NCI-H82 treated with DMSO at 0.1 percent for 48 hours (cell line): ENCODE measurements at regions not wholly inside any gene's neighbourhood (a gene's known extent, or its start where the extent isn't known, plus 50 kb on each side); places are given as distances from the start of the nearest gene placed in this dataset.
A peak's percentile ranks its signal among the peaks of the same experiment; 100 is the strongest.
"Not testable (repeated sequence)": the region's sequence is repeated elsewhere in the genome, so short reads cannot be mapped to it uniquely, and the experiment has no call there.

ENCODE experiments used
- DNase-seq: peaks from one replicate; lab custom pipeline; 2025; ENCODE audit not compliant: unreplicated experiment; lab: John Stamatoyannopoulos, UW

DNA sequence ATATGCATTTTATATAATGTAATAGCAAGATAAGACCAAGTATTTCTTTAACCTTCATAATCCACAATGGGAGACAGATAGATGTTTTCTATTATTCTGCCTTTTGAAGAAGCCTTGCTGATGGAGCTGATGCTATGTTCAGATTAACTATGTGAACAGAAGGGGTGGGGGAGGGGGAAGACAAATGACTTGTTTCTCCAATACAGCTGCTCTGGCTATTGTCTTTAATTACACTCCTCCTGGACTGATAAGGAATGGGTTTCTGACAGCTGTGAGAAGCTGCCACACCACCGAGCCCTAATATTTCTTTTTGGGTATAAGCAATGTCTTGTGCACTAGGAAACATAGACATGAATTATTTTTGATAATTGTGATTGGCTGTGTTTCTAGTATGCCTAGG, 62.0 kb downstream of the CAVIN4 start:
- DNase-seq = peak; percentile 60

DNA sequence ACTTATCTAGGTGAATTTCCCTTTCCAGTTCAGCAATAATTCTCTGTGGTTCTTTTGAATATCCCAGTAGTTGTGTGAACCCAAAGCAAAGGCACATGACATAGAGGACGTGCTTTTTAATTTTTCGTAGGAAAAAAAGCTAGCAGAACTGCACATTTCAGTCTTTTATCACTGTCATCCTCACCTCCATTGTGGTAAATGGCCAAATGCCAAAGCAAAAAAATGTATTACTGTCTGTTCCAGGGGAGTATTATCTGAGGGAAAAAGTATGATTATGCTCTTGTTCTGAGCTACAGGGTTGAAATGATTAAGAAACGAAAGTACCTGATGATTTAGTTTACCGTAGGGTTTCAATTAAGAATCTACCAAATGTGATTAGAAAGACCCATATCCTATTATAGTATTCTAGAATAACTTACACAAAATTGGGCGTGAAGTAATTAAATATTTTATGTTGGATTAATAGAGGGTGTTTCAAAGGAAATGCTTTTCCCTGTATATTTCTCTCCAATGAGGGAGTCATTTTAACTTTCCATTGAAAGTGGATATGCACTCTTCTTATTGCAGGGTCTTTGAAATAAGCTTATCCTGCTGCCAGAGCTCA, 62.7 kb downstream of the CAVIN4 start:
- DNase-seq = no peak

GRCh38 chr9:100641166-100641565, 63.3 kb downstream of the CAVIN4 start:
- DNase-seq = no peak

GRCh38 chr9:100652850-100653249, 75.0 kb downstream of the CAVIN4 start:
- DNase-seq = no peak

DNA sequence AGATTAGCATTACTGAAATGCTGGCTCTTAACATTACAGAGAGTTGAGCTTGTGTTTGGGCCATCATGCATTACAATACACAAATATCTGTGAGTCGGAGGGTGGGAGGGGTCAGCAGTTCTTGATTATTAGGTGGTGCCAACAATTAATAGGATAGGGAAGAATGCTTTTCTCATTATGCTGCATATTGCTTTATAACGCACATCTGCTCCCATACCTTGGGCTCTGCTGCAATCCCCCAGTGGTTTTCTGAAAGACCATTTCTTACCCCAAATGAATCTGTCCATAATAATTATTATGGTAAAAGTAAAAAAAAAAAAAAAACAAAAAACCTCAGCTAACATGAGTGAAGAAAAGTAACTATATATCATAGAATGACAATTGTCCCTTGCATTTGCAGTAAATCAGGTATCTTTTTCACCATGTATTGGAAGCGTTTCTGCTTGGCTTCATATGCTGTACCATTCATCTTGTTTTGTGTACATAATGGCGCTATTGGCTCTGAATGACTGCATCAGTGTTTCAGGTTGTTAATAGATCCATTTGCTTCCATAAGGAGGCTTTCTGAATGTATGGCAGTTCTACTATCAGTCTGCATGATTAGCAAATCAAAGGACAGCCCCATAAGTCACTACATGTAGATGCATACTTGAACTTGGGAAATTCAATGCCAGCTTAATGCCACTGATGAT, 75.9 kb downstream of the CAVIN4 start:
- DNase-seq = no peak

- DNase-seq = not testable (repeated sequence)
Observed at GRCh38 chr9:100656851-100657250, 79.0 kb downstream of the CAVIN4 start.

GRCh38 chr9:100661668-100662067, 83.8 kb downstream of the CAVIN4 start:
- DNase-seq = no peak

- DNase-seq = no peak
Observed at GRCh38 chr9:100662122-100662521, 84.2 kb downstream of the CAVIN4 start.

GRCh38 chr9:100667448-100667847, 89.6 kb downstream of the CAVIN4 start:
- no peak for DNase-seq

DNA sequence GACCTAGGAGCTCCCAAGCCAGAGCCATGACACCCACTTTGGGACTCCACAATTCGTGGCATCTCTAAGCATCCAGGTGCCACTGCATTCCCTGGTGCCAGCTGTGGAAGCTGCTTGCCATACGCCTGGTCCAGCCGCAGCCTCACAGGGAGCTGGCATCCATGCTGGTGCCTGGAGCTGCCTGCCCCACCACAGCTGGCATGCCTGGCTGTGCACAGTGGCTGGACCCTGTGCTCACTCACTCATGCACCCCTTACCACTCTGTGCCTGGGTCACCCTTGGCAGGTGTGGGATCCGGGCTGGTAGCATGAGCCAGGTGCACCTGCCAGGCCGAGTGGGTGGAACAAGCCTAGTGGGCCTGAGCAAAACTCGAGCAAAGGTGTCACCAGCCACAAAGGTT, 90.1 kb downstream of the CAVIN4 start:
- no peak for DNase-seq

DNA sequence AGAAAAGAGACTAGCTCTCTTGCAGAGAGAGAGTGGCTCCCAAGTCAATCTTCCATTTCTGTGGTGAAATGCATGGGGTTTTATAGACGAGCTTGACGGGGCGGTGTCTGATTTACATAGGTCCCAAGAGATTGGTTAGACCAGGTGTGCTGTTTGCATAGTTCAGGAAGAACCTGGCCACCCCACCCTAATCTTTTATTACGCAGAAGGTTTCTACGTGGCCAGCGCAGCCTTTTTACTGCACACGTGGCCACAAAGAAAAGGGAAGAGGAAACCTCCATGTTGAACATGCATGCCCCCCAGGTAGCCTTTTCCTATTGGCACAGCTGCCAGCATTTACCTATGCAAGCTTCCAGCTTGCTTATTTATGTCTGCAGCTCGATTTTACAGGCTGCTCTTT, 92.1 kb downstream of the CAVIN4 start:
- no peak for DNase-seq

- DNase-seq = no peak
Observed at GRCh38 chr9:100670719-100671118, 92.8 kb downstream of the CAVIN4 start.

GRCh38 chr9:100671898-100672297, 94.0 kb downstream of the CAVIN4 start:
- DNase-seq = no peak

- DNase-seq = no peak
Observed at GRCh38 chr9:100673249-100673648, 95.4 kb downstream of the CAVIN4 start.

- no peak for DNase-seq
Observed at GRCh38 chr9:100674419-100675122, 96.7 kb downstream of the CAVIN4 start.

- DNase-seq = no peak
Observed at GRCh38 chr9:100679834-100680233, 102.0 kb downstream of the CAVIN4 start.

GRCh38 chr9:100686420-100686819, 108.5 kb downstream of the CAVIN4 start:
- no peak for DNase-seq

DNA sequence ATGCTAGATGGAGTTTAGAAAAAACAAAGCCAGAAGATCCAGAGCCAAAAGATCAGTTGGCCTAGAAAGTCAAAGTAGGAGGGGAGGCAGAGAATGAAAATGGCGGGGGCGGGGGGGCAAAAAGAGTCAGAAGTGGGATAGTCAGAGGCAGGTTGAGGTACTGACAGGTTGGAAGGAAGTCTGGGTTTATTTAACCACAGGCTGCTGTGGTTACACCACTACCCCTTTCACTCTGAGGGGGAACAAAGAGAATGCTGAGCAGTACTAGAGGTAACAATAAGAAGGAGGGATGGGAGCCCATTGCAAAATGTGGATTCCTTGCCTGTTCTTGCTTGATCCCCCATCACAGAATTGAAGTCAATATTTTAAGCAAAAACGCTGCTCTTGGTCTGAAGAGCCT, 111.8 kb downstream of the CAVIN4 start:
- no peak for DNase-seq

- no peak for DNase-seq
Observed at GRCh38 chr9:100690438-100690837, 112.6 kb downstream of the CAVIN4 start.

- DNase-seq = no peak
Observed at GRCh38 chr9:100697339-100697738, 119.5 kb downstream of the CAVIN4 start.

DNA sequence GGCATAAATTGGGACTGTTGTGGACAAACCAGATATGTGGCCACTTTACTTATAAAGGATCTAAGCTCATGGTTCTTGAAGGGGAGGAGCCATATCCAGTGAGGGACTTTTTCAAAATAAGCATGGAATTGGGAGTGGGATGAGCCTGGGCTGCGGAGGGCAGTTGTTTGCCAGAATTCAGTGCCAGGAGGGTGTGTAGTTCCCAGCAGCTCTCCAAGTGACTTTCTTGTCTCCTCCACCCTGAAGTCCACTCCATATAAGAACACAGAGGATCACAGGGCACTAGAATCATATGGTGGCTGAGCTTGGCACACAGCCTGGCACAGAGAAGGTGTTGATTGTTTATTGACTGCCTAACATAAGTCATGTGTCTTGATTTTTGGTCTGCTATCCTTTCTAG, 121.1 kb downstream of the CAVIN4 start:
- DNase-seq = no peak

- DNase-seq = no peak
Observed at GRCh38 chr9:100699668-100700067, 121.8 kb downstream of the CAVIN4 start.
